Naive thymus-derived CD4-positive, alpha-beta T cell (primary cell): ENCODE measurements at regions not wholly inside any gene's neighbourhood (a gene's known extent, or its start where the extent isn't known, plus 50 kb on each side); places are given as distances from the start of the nearest gene placed in this dataset.

ENCODE experiments used
- microRNA-seq: library from miRNA; unstranded; fragments of <30 nt; microRNA quantifications from one replicate; pipeline ENCODE4 v1.2.0, GENCODE V29; 2022; ENCODE audit warnings: borderline microRNAs expressed

Small RNA genes lying in the stretch of these regions (microRNA-seq; reads per million reads assigned to microRNA genes)
- gene MIR1270: 1.6 reads per million
